CD14-positive monocyte (primary cell): ENCODE measurements at regions not wholly inside any gene's neighbourhood (a gene's known extent, or its start where the extent isn't known, plus 50 kb on each side); places are given as distances from the start of the nearest gene placed in this dataset.

ENCODE experiments used
- DNase-seq, 3 donors: peaks; one replicate each; pipeline ENCODE4 v3.0.0-alpha.2; 2011 to 2022
- H2AFZ ChIP-seq: 2 replicates; pipeline ENCODE4 v1.6.0; 2012; ENCODE audit warnings: mild to moderate bottlenecking, low read depth, low read length, inconsistent platforms; ENCODE audit not compliant: insufficient read depth, poor library complexity, severe bottlenecking
- H3K27ac ChIP-seq, 2 donors: 1 replicate in 1 of 2; 2 replicates in 1 of 2; pipeline ENCODE4 v1.5.1; 2012 to 2013; ENCODE audit warnings: low read length in 2 of 2, control low read depth in 1 of 2, inconsistent platforms in 1 of 2, low read depth in 1 of 2, mild to moderate bottlenecking in 1 of 2
- H3K27me3 ChIP-seq, 2 donors: one replicate each; pipeline versions ENCODE4 v1.6.0 to v1.6.1; 2011 to 2013; ENCODE audit warnings: low read length in 2 of 2; ENCODE audit not compliant: control insufficient read depth in 2 of 2, insufficient read depth in 2 of 2
- H3K36me3 ChIP-seq, 2 donors: replicated peaks in 1 of 2; 1 replicate in 1 of 2; 2 replicates in 1 of 2; pipeline versions ENCODE4 v1.5.1 to v1.6.1; 2012 to 2013; ENCODE audit warnings: low read length in 2 of 2, control low read depth in 1 of 2, inconsistent platforms in 1 of 2, mild to moderate bottlenecking in 1 of 2; ENCODE audit not compliant: insufficient read depth in 2 of 2, control insufficient read depth in 1 of 2
- H3K4me1 ChIP-seq, 2 donors: 1 replicate in 1 of 2; 2 replicates in 1 of 2; pipeline versions ENCODE4 v1.5.1 to v1.6.1; 2012 to 2013; ENCODE audit warnings: low read length in 2 of 2, control low read depth in 1 of 2, inconsistent platforms in 1 of 2, mild to moderate bottlenecking in 1 of 2, moderate library complexity in 1 of 2; ENCODE audit not compliant: insufficient read depth in 2 of 2, control insufficient read depth in 1 of 2
- H3K4me2 ChIP-seq: replicated peaks from 2 replicates; pipeline ENCODE3; 2012; ENCODE audit warnings: low read length, moderate library complexity, mild to moderate bottlenecking; ENCODE audit not compliant: poor library complexity, severe bottlenecking; ENCODE audit errors: extremely low read depth
- H3K4me3 ChIP-seq, 3 experiments: fragments of 200-600 bp in 1 of 3; sonication (generic) in 1 of 3; replicated peaks in 1 of 3; 1 replicate in 2 of 3; 2 replicates in 1 of 3; pipeline ENCODE4 v1.5.1; 2011 to 2013; ENCODE audit warnings: low read length in 3 of 3, mild to moderate bottlenecking in 3 of 3, control low read depth in 2 of 3, low read depth in 2 of 3, inconsistent platforms in 1 of 3, moderate library complexity in 1 of 3
- H3K79me2 ChIP-seq: 2 replicates; pipeline ENCODE4 v1.6.0; 2012; ENCODE audit warnings: mild to moderate bottlenecking, control low read depth, inconsistent platforms, low read length, moderate library complexity; ENCODE audit not compliant: insufficient read depth
- H3K9ac ChIP-seq: 2 replicates; pipeline ENCODE4 v1.6.0; 2017; ENCODE audit warnings: low read length, mild to moderate bottlenecking; ENCODE audit not compliant: insufficient read depth, poor library complexity, severe bottlenecking
- H3K9me3 ChIP-seq, 2 donors: replicated peaks in 1 of 2; 1 replicate in 1 of 2; 2 replicates in 1 of 2; pipeline versions ENCODE4 v1.5.1 to v1.6.1; 2012 to 2013; ENCODE audit warnings: low read length in 2 of 2, control low read depth in 1 of 2; ENCODE audit not compliant: control insufficient read depth in 1 of 2, insufficient read depth in 1 of 2
- H4K20me1 ChIP-seq: 2 replicates; pipeline ENCODE4 v1.6.0; 2012; ENCODE audit warnings: mild to moderate bottlenecking, low read length, control low read depth, moderate library complexity; ENCODE audit not compliant: insufficient read depth
- H3K27ac Mint-ChIP-seq, 7 donors: one replicate each; pipeline ENCODE4 v1.8.0; 2020; ENCODE audit warnings: mild to moderate bottlenecking in 7 of 7, mixed read lengths in 7 of 7, moderate library complexity in 6 of 7, inconsistent platforms in 2 of 7
- H3K27me3 Mint-ChIP-seq, 3 donors: one replicate each; pipeline ENCODE4 v1.8.0; 2021 to 2022; ENCODE audit warnings: low read depth in 3 of 3, mild to moderate bottlenecking in 3 of 3, mixed read lengths in 3 of 3, moderate library complexity in 3 of 3, inconsistent platforms in 1 of 3
- H3K36me3 Mint-ChIP-seq, 2 donors: one replicate each; pipeline ENCODE4 v1.8.0; 2020; ENCODE audit warnings: mixed read lengths in 2 of 2, inconsistent platforms in 1 of 2, mild to moderate bottlenecking in 1 of 2
- H3K4me1 Mint-ChIP-seq: one replicate; pipeline ENCODE4 v1.8.0; 2020; ENCODE audit warnings: mild to moderate bottlenecking, mixed read lengths
- H3K4me3 Mint-ChIP-seq, 2 donors: one replicate each; pipeline ENCODE4 v1.8.0; 2020; ENCODE audit warnings: mild to moderate bottlenecking in 2 of 2, mixed read lengths in 2 of 2, moderate library complexity in 1 of 2
- H3K9me3 Mint-ChIP-seq, 7 donors: one replicate each; pipeline ENCODE4 v1.8.0; 2020 to 2022; ENCODE audit warnings: mixed read lengths in 7 of 7, mild to moderate bottlenecking in 6 of 7, moderate library complexity in 6 of 7, inconsistent platforms in 2 of 7
- WGBS: methylation state at CpG from one replicate; pipeline ENCODE4 v1.1.5; 2013; ENCODE audit warnings: missing lambda C conversion rate; ENCODE audit not compliant: insufficient coverage; 5-methylcytosine and 5-hydroxymethylcytosine counted together
- intact Hi-C, 2 donors: fragments of 100-400 bp; cut with micrococcal nuclease; formaldehyde crosslinking; loops; one replicate each; pipeline versions ENCODE4 v1.15.0 to v1.15.1; 2023
- TF ChIP-seq, protein P1 (sequence below): fragments of 200-600 bp; IDR thresholded peaks from one replicate; pipeline ENCODE4 v1.8.0; 2022; ENCODE audit warnings: antibody characterized with exemption, mild to moderate bottlenecking

GRCh38 chr11:131295986-131296385 lies 74.4 kb upstream of the NTM start:
- no peaks in the 10 kb centered on the region for H4K20me1 ChIP-seq
- intact Hi-C loops = no loop called here
- TF ChIP-seq, protein P1, sequence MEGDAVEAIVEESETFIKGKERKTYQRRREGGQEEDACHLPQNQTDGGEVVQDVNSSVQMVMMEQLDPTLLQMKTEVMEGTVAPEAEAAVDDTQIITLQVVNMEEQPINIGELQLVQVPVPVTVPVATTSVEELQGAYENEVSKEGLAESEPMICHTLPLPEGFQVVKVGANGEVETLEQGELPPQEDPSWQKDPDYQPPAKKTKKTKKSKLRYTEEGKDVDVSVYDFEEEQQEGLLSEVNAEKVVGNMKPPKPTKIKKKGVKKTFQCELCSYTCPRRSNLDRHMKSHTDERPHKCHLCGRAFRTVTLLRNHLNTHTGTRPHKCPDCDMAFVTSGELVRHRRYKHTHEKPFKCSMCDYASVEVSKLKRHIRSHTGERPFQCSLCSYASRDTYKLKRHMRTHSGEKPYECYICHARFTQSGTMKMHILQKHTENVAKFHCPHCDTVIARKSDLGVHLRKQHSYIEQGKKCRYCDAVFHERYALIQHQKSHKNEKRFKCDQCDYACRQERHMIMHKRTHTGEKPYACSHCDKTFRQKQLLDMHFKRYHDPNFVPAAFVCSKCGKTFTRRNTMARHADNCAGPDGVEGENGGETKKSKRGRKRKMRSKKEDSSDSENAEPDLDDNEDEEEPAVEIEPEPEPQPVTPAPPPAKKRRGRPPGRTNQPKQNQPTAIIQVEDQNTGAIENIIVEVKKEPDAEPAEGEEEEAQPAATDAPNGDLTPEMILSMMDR = no peak
- H3K4me3 ChIP-seq = no peak overlapping the region
- no peak overlapping the region for H2AFZ ChIP-seq
- Mint-ChIP-seq H3K4me3 (no peak overlapping the region), H3K4me1 (no peaks in the 10 kb centered on the region), H3K36me3 (no peaks in the 10 kb centered on the region), H3K9me3 (peaks cover 0 to 16% (median 3%) of the 10 kb centered on the region in 7 donors), H3K27me3 (peaks cover 0 to 5% (median 5%) of the 10 kb centered on the region in 3 donors), H3K27ac (no peak overlapping the region)
- WGBS = 62% methylated on average over 5 of the region's 5 CpGs
- H3K27me3 ChIP-seq = no peaks in the 10 kb centered on the region
- H3K4me1 ChIP-seq = no peaks in the 10 kb centered on the region
- no peaks in the 10 kb centered on the region for H3K9me3 ChIP-seq
- no peak overlapping the region for H3K27ac ChIP-seq
- no peak for DNase-seq
- H3K79me2 ChIP-seq = no peaks in the 10 kb centered on the region
- no peak overlapping the region for H3K4me2 ChIP-seq
- H3K36me3 ChIP-seq = no peaks in the 10 kb centered on the region
- no peak overlapping the region for H3K9ac ChIP-seq

DNA sequence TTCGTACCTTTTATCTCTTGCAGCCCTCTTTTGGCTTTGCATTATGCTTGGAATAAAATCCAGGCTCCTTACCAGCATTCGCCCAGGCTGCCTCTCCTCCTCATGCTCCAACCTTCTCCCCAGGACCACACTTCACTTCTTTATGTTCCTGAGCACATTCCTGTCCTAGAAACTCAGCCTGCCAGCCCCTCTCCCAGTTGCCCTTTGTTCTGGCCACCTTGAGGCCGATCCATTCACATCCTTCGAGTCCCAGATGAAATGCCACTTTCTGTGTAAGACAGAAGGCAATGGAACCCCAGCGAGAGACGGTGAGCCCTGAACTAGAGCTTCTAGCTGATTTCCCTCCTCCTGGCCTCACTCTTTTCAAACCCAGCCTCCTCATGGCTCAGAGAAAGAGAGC lies 73.0 kb upstream of the NTM start:
- no peak overlapping the region for H3K9ac ChIP-seq
- Mint-ChIP-seq H3K9me3 (peaks cover 0 to 12% (median 3%) of the 10 kb centered on the region in 7 donors), H3K27ac (no peak overlapping the region), H3K27me3 (peaks cover under 1 to 5% (median 5%) of the 10 kb centered on the region in 3 donors), H3K4me3 (no peak overlapping the region), H3K4me1 (no peaks in the 10 kb centered on the region), H3K36me3 (no peaks in the 10 kb centered on the region)
- no peaks in the 10 kb centered on the region for H3K79me2 ChIP-seq
- H3K4me3 ChIP-seq = no peak overlapping the region
- intact Hi-C loops = no loop called here
- H3K4me2 ChIP-seq = no peak overlapping the region
- H3K36me3 ChIP-seq = no peaks in the 10 kb centered on the region
- H4K20me1 ChIP-seq = no peaks in the 10 kb centered on the region
- 90% methylated on average over 6 of the region's 6 CpGs for WGBS
- DNase-seq = no peak
- H3K27me3 ChIP-seq = no peaks in the 10 kb centered on the region
- H3K4me1 ChIP-seq = no peaks in the 10 kb centered on the region
- TF ChIP-seq, protein P1 = no peak
- no peaks in the 10 kb centered on the region for H3K9me3 ChIP-seq
- no peak overlapping the region for H2AFZ ChIP-seq
- H3K27ac ChIP-seq = no peak overlapping the region
